Right atrium auricular region (tissue), 2 donors: ENCODE measurements at regions not wholly inside any gene's neighbourhood (a gene's known extent, or its start where the extent isn't known, plus 50 kb on each side); places are given as distances from the start of the nearest gene placed in this dataset.

ENCODE experiments used
- DNase-seq: peaks from one replicate; pipeline ENCODE4 v3.0.0-alpha.2; 2019; ENCODE audit warnings: low spot score
- H3K27ac ChIP-seq, 2 donors: fragments of 200-600 bp; sonication (generic); 1 replicate in 1 of 2; 2 replicates in 1 of 2; pipeline ENCODE4 v1.5.1; 2016 to 2019
- H3K27me3 ChIP-seq, 2 donors: fragments of 200-600 bp; sonication (generic); one replicate each; pipeline versions ENCODE4 v1.5.1 to v1.6.0; 2017 to 2019
- H3K36me3 ChIP-seq: fragments of 200-600 bp; sonication (generic); one replicate; pipeline ENCODE4 v1.5.1; 2016
- H3K4me1 ChIP-seq, 2 donors: fragments of 200-600 bp; sonication (generic); one replicate each; pipeline versions ENCODE4 v1.5.1 to v1.6.0; 2017 to 2019
- H3K4me3 ChIP-seq, 2 donors: fragments of 200-600 bp; sonication (generic); 1 replicate in 1 of 2; 2 replicates in 1 of 2; pipeline ENCODE4 v1.5.1; 2017 to 2019; ENCODE audit warnings: mild to moderate bottlenecking in 1 of 2, moderate library complexity in 1 of 2
- H3K9me3 ChIP-seq, 2 donors: fragments of 200-600 bp; sonication (generic); one replicate each; pipeline ENCODE4 v1.5.1; 2019
- TF ChIP-seq, protein P1 (sequence below), 2 donors: fragments of 200-600 bp; sonication (generic); IDR thresholded peaks; one replicate each; pipeline ENCODE4 v1.5.1; 2019; ENCODE audit warnings: antibody characterized with exemption in 2 of 2

DNA sequence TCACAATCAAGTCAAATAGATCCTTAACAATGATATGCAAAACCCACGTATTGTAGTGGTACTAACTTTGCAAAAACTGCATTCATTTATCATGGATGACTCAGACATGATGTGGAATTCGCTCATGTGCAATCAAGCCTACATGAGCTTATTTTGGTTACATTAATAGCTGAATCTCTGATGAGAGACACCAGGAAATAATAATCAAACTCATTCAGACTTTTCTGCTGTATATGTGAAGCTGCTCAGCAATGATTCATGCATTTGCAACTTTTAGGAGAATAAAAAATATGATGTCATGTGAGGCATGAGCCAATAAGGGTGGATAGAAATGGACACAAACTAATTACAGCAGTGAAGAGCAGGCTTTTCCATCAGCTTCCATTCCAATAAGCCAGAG, 1075.8 kb upstream of the TMEM132C start:
- TF ChIP-seq, protein P1, sequence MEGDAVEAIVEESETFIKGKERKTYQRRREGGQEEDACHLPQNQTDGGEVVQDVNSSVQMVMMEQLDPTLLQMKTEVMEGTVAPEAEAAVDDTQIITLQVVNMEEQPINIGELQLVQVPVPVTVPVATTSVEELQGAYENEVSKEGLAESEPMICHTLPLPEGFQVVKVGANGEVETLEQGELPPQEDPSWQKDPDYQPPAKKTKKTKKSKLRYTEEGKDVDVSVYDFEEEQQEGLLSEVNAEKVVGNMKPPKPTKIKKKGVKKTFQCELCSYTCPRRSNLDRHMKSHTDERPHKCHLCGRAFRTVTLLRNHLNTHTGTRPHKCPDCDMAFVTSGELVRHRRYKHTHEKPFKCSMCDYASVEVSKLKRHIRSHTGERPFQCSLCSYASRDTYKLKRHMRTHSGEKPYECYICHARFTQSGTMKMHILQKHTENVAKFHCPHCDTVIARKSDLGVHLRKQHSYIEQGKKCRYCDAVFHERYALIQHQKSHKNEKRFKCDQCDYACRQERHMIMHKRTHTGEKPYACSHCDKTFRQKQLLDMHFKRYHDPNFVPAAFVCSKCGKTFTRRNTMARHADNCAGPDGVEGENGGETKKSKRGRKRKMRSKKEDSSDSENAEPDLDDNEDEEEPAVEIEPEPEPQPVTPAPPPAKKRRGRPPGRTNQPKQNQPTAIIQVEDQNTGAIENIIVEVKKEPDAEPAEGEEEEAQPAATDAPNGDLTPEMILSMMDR (IDR thresholded peaks at IDR 0.05): no peak
- Histone ChIP-seq H3K9me3 (peaks cover 0 to 6% of the 10 kb centered on the region in 2 donors), H3K36me3 (no peaks in the 10 kb centered on the region), H3K4me1 (no peaks in the 10 kb centered on the region), H3K4me3 (no peak overlapping the region), H3K27ac (no peak overlapping the region), H3K27me3 (no peaks in the 10 kb centered on the region)
- no peak for DNase-seq

DNA sequence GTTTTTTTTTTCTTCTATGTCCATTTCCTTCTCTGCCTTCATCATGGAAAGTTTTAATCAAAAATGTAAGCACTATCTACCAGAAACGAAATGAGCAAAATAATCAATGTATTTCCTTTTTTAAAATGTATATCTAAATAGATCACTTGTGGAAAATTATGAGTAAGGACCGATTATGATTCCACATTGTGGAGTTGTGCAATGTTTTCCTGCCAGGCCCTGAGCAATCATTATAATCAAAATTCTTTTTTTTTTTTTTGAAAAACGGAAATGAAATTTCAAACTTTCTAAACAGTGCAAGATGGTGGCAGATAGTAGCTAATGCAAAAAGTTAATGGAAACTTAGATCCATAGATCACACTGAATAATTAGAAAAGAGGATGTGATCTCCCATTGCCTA, 1074.6 kb upstream of the TMEM132C start:
- Histone ChIP-seq H3K9me3 (peaks cover 0 to 6% of the 10 kb centered on the region in 2 donors), H3K27ac (no peak overlapping the region), H3K36me3 (no peaks in the 10 kb centered on the region), H3K4me3 (no peak overlapping the region), H3K27me3 (no peaks in the 10 kb centered on the region), H3K4me1 (no peaks in the 10 kb centered on the region)
- TF ChIP-seq, protein P1 (IDR thresholded peaks at IDR 0.05): no peak
- DNase-seq: no peak

GRCh38 chr12:127193341-127193740, 1073.6 kb upstream of the TMEM132C start:
- H3K9me3 ChIP-seq: peaks cover 0 to 6% of the 10 kb centered on the region in 2 donors
- TF ChIP-seq, protein P1 (IDR thresholded peaks at IDR 0.05): no peak
- no peaks in the 10 kb centered on the region for H3K27me3 ChIP-seq
- DNase-seq: no peak
- no peak overlapping the region for H3K4me3 ChIP-seq
- H3K4me1 ChIP-seq: no peaks in the 10 kb centered on the region
- no peak overlapping the region for H3K27ac ChIP-seq
- H3K36me3 ChIP-seq: no peaks in the 10 kb centered on the region

GRCh38 chr12:127194176-127194575, 1072.8 kb upstream of the TMEM132C start:
- no peak overlapping the region for H3K27ac ChIP-seq
- TF ChIP-seq, protein P1 (IDR thresholded peaks at IDR 0.05): no peak
- no peak for DNase-seq
- H3K4me1 ChIP-seq: no peaks in the 10 kb centered on the region
- no peak overlapping the region for H3K4me3 ChIP-seq
- no peaks in the 10 kb centered on the region for H3K27me3 ChIP-seq
- H3K9me3 ChIP-seq: peaks cover 0 to 6% of the 10 kb centered on the region in 2 donors
- H3K36me3 ChIP-seq: no peaks in the 10 kb centered on the region

- DNase-seq: no peak
- no peaks in the 10 kb centered on the region for H3K4me1 ChIP-seq
- TF ChIP-seq, protein P1 (IDR thresholded peaks at IDR 0.05): no peak
- H3K4me3 ChIP-seq: no peak overlapping the region
- no peaks in the 10 kb centered on the region for H3K27me3 ChIP-seq
- no peak overlapping the region for H3K27ac ChIP-seq
- no peaks in the 10 kb centered on the region for H3K9me3 ChIP-seq
- H3K36me3 ChIP-seq: no peaks in the 10 kb centered on the region
Observed at GRCh38 chr12:127205781-127206555, 1061.0 kb upstream of the TMEM132C start.

DNA sequence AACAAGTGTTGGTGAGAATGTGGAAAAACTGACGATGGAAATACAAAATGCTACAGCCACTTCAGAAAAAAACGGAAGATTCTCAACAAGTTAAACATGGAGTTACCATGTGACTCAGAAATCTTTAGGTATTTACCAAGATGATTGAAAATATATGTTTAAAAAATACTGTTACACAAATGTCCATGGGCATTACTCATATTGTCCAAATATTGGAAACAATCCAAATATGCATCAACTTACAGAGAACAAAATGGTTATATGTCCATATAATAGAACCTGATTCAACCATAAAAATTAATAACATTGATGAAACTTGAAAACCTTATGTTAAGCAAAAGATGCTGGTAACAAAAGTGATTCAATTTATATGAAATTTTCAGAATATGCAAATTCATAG, 1057.7 kb upstream of the TMEM132C start:
- TF ChIP-seq, protein P1 (IDR thresholded peaks at IDR 0.05): no peak
- no peaks in the 10 kb centered on the region for H3K27me3 ChIP-seq
- H3K9me3 ChIP-seq: no peaks in the 10 kb centered on the region
- no peaks in the 10 kb centered on the region for H3K4me1 ChIP-seq
- no peak overlapping the region for H3K27ac ChIP-seq
- H3K36me3 ChIP-seq: no peaks in the 10 kb centered on the region
- H3K4me3 ChIP-seq: no peak overlapping the region
- DNase-seq: no peak
